ENCODE measurements at regions not wholly inside any gene's neighbourhood (a gene's known extent, or its start where the extent isn't known, plus 50 kb on each side); places are given as distances from the start of the nearest gene placed in this dataset.
"Not testable (repeated sequence)": the region's sequence is repeated elsewhere in the genome, so short reads cannot be mapped to it uniquely, and the experiment has no call there.

DNA sequence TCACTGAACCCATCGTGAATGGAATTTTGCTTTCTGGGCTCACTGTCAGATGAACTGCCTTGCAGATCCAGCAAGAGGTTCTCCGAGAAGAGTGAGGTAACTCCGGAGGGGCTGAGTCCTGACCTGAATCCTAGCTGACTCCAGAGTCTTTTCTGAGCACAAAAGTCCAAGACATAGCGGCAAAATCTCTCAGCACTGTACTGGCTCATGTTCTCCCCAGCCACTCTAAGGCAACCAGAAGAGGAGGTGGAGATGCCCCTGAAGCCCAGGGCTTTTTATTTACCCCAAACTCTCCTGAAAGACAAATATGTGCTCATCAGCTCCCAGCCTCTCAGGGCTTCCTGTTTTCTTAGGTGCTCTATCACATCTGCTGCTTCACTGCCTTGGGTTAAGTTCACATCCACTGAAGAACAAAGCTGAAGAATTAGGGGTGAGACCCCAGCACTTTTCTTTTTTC, 221.8 kb downstream of the MREG start:
- no peak for DNase-seq (ENCODE audit: low read depth in 1 of 2, low spot score in 2 of 2)
- Histone ChIP-seq H3K27me3 (replicated peaks) (no peaks in the 10 kb centered on the region), H3K27ac (no peak overlapping the region), H3K36me3 (no peaks in the 10 kb centered on the region), H3K4me3 (no peak overlapping the region), H3K9me3 (replicated peaks) (no peaks in the 10 kb centered on the region; the same call in 1 of the 2 replicates), H3K4me1 (replicated peaks) (peaks cover 30% of the 10 kb centered on the region)

DNA sequence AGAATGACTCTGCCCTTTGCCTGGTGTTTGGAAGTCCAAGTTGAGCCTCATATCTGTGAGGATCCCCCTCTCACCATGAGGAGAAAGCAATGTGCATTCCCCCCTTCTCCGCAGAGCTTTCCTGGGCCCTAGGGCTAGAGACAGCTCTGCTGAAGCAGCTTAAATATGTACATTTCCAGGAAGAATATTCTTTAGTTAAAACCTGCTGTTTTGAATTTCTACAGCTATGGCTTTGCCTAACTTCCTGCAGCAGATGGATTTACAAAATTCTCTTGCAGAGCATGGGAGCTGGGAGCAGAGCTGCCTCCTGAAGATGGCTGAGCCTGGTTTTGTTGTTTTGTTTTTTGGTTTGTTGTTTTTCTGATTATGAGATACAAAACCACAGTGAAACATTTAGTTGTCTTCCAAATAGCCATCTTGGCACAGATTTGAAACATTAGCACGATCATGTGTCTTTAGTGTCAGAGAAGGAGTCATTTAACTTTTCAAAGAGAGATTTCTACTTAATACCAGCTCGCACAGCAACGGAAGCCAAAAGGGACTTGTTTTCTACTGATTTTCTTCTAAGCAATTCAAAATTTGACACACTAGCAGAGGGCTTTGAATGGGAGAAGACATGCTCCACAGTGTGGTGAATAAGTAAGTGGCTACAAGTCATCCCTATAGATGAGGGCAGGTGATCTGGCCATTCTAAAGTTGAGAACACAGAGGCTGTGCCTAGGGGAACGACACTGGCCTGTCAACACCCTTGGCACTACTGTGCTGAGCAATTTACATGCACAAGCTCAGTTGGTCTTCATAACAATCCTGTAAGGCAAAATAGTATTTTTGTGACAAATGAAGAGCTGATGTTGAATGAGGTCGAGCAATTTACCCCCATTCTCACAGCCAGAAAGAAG, 222.6 kb downstream of the MREG start:
- Histone ChIP-seq H3K27ac (no peak overlapping the region), H3K27me3 (replicated peaks) (no peaks in the 10 kb centered on the region), H3K4me1 (replicated peaks) (peaks cover 26% of the 10 kb centered on the region), H3K4me3 (no peak overlapping the region), H3K36me3 (no peaks in the 10 kb centered on the region), H3K9me3 (replicated peaks) (no peaks in the 10 kb centered on the region; the same call in 1 of the 2 replicates)
- DNase-seq (ENCODE audit: low read depth in 1 of 2, low spot score in 2 of 2) = no peak

DNA sequence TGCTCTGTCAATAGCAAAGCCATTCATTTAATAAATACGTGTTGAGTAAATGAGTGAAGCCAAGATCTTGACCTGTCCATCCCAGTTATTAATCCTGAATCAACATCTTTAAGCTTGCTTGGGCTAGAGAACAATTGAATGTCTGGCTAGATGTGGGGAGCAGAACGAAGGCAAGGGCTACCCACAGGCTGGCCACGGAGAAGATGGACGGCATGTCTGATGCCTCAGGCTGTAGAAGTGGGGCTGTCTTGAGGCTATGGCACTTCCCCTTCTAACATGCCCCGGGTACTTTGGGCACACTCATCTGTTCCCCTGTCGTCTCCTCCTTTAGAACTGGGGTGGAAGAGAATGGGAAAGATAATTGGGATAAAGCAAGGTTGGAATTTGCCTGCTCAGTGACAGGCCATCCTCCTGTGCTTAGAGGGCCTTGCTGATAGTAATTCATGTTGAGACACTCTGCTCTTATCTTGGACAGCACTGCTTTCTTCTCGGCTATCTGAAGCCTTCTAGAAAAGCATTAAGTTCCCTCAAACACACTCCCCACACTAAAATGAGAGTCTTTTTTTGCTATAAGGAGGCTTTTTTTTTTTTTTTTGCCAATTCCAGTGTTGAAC, 225.7 kb downstream of the MREG start:
- no peak overlapping the region for H3K4me3 ChIP-seq
- no peaks in the 10 kb centered on the region for H3K27me3 ChIP-seq (replicated peaks)
- no peaks in the 10 kb centered on the region for H3K36me3 ChIP-seq
- H3K27ac ChIP-seq = no peak overlapping the region
- H3K4me1 ChIP-seq (replicated peaks) = peaks cover 14% of the 10 kb centered on the region
- no peak for DNase-seq (ENCODE audit: low read depth in 1 of 2, low spot score in 2 of 2)
- H3K9me3 ChIP-seq (replicated peaks) = no peaks in the 10 kb centered on the region

DNA sequence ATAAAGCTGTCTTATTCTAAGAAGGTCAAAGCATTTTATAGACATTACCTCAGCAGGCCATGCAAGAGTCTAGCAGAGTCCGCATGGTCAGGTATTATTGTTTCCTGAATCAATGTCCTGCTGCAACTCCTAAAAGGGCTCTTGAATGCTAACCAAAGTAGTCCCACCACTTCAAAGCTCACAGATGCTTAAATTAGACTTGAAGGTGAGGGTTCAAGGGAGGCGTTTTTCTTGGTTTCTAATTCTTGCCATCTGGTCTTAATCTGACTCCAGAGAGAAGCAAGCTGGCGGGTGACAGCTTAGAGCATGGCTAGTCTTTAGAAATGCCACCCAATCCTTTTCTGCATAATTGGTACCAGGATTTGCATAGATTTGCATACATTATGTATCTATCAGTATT, 226.3 kb downstream of the MREG start:
- no peak overlapping the region for H3K27ac ChIP-seq
- H3K4me1 ChIP-seq (replicated peaks) = peaks cover 14% of the 10 kb centered on the region
- H3K36me3 ChIP-seq = no peaks in the 10 kb centered on the region
- no peaks in the 10 kb centered on the region for H3K9me3 ChIP-seq (replicated peaks)
- H3K27me3 ChIP-seq (replicated peaks) = no peaks in the 10 kb centered on the region
- no peak for DNase-seq (ENCODE audit: low read depth in 1 of 2, low spot score in 2 of 2)
- H3K4me3 ChIP-seq = no peak overlapping the region

DNA sequence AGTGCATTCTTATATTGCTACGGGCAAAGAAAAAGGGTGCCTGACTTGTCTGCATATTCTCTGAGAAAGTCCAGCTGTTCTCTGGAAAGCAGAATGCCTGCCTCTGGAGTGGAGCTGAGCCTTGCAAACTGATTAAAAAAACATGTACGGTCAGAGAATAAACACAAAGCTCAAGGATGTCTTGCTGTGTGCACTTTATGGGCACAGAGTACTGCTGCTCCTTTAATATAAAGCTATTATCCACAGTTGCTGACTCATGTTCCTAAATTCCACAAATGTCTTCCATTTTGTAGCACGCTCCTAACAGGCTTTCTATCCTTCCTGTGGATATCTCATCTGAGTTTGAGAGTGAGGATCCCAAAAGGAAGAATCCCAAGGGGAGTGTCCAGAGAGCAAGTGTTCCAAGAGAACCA, 229.0 kb downstream of the MREG start:
- DNase-seq (ENCODE audit: low read depth in 1 of 2, low spot score in 2 of 2) = peak in 1 of 2 experiments; percentile 47
- Histone ChIP-seq H3K4me1 (replicated peaks) (peaks cover 14% of the 10 kb centered on the region), H3K36me3 (no peaks in the 10 kb centered on the region), H3K27me3 (replicated peaks) (no peaks in the 10 kb centered on the region), H3K9me3 (replicated peaks) (no peaks in the 10 kb centered on the region), H3K27ac (peak overlapping the region; percentile 62), H3K4me3 (no peak overlapping the region)

DNA sequence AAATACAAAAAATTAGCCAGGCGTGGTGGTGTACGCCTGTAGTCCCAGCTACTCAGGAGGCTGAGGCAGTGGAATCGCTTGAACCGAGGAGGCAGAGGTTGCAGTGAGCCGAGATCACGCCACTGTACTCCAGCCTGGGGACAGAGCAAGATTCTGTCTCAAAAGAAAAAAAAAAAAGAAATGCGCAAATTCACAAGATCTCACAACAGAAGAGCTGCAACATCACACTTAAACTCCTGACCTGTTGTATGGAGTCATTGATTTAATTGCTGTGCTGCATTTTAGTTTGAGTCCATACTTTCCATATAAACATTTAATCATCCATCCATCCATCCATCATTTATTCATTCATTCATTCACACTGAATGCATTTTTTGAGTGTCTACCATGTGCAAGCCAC, 229.7 kb downstream of the MREG start:
- DNase-seq (ENCODE audit: low read depth in 1 of 2, low spot score in 2 of 2); H3K36me3 ChIP-seq; H3K27me3 ChIP-seq (replicated peaks); H3K4me3 ChIP-seq; H3K27ac ChIP-seq; H3K9me3 ChIP-seq (replicated peaks): not testable (repeated sequence)
- peaks cover 14% of the 10 kb centered on the region for H3K4me1 ChIP-seq (replicated peaks)

DNA sequence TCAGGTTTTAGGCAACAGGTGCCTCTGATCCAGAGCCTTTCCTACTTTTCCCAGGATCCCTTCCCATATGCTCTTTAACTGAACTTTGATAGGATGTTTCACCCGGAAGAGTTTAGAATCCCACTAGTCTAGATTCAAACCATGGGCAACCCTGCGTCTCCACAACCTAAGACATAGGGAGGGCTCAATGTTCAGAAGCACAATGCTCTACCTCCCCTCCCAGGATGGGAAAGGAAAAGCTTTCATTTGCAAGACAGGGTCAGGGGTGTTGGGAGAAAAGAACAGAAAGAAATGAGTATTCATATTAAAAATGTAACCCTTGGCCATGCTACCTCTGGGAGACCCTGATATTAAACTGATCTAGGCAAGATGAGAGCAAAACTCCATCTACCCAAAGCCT, 230.4 kb downstream of the MREG start:
- DNase-seq (ENCODE audit: low read depth in 1 of 2, low spot score in 2 of 2) = no peak
- Histone ChIP-seq H3K4me1 (replicated peaks) (peaks cover 14% of the 10 kb centered on the region), H3K9me3 (replicated peaks) (no peaks in the 10 kb centered on the region), H3K27ac (no peak overlapping the region), H3K27me3 (replicated peaks) (no peaks in the 10 kb centered on the region), H3K36me3 (no peaks in the 10 kb centered on the region), H3K4me3 (no peak overlapping the region)

DNA sequence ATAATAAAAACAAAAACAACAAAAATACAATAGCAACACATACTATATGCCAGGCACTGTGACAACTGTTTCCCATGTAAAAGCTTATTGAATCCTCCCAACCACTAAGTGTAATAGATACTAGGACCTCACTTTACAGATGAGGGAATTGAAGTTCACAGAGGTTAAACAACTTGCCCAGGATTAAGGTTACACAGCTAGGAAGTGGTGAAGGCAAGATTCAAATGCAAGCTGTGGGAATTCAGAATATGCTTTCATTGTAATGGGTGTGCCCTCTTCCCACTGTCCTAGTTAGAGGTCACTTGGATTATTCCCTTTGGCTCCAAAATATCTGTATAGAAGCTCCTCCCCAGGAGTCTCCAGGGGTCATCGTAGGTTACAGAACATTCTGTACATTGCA, 231.1 kb downstream of the MREG start:
- H3K27ac ChIP-seq = no peak overlapping the region
- H3K27me3 ChIP-seq (replicated peaks) = no peaks in the 10 kb centered on the region
- DNase-seq (ENCODE audit: low read depth in 1 of 2, low spot score in 2 of 2) = no peak
- no peak overlapping the region for H3K4me3 ChIP-seq
- H3K9me3 ChIP-seq (replicated peaks) = no peaks in the 10 kb centered on the region
- H3K4me1 ChIP-seq (replicated peaks) = peaks cover 14% of the 10 kb centered on the region
- H3K36me3 ChIP-seq = no peaks in the 10 kb centered on the region

DNA sequence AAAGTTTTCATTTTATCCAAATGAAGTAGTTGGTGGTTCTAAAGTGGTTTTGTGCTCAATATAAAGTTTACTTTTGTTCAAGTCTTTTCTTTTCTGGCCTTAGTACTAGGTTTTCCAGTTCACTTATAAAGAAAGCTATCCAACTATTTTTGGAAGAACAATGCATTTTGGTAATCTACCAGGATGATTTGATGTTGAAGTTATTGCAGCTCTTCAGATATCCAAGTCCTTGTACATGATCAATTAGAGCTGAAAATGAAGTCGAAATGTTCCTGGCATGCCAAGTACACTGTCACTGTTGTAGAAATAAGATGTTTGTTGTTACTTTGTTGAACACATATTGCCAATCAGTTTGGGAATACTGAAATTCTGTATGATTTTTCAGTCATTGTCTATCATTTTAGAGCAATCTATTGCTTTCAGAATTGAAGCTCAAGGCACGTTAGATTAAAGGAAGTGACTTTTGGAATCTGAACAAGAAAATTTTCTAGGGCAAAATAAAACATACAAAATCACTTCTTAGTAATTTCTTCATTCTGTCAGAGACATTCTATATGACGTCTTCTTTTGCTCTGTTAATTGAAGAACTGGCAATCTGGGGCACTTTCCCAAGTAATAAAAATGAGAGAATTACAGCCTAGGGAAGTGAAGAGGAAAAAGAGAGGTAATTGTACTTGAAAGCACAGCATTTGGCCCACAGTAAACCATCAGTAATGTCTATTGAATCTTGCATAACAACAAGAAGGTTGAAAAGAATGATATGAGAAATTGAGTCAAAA, 232.3 kb downstream of the MREG start:
- no peaks in the 10 kb centered on the region for H3K27me3 ChIP-seq (replicated peaks)
- H3K27ac ChIP-seq = no peak overlapping the region
- H3K4me3 ChIP-seq = no peak overlapping the region
- H3K36me3 ChIP-seq = no peaks in the 10 kb centered on the region
- peaks cover 10% of the 10 kb centered on the region for H3K4me1 ChIP-seq (replicated peaks)
- no peak for DNase-seq (ENCODE audit: low read depth in 1 of 2, low spot score in 2 of 2)
- no peaks in the 10 kb centered on the region for H3K9me3 ChIP-seq (replicated peaks)

DNA sequence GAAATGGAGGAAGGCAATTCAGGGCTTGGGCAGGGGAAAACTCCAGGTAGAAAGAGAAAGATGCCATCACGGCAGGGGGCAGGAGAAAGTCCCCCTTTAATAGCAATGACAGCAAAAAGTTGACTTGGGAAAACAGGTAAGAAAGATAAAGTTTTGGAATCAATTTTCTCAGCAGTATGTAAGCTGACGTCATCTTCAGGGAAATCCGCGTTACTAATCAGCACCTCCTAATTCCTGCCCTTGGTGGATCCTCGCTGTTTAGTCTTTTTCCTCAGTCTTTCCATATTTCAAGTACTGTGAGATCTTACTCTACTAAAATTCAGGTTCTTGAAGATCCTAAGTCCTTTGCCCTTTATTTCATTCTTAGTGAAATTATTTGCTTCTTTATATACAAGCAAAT, 233.0 kb downstream of the MREG start:
- peaks cover 10% of the 10 kb centered on the region for H3K4me1 ChIP-seq (replicated peaks)
- H3K27me3 ChIP-seq (replicated peaks) = no peaks in the 10 kb centered on the region
- no peaks in the 10 kb centered on the region for H3K36me3 ChIP-seq
- no peak overlapping the region for H3K4me3 ChIP-seq
- DNase-seq (ENCODE audit: low read depth in 1 of 2, low spot score in 2 of 2) = no peak
- no peaks in the 10 kb centered on the region for H3K9me3 ChIP-seq (replicated peaks)
- H3K27ac ChIP-seq = no peak overlapping the region

DNA sequence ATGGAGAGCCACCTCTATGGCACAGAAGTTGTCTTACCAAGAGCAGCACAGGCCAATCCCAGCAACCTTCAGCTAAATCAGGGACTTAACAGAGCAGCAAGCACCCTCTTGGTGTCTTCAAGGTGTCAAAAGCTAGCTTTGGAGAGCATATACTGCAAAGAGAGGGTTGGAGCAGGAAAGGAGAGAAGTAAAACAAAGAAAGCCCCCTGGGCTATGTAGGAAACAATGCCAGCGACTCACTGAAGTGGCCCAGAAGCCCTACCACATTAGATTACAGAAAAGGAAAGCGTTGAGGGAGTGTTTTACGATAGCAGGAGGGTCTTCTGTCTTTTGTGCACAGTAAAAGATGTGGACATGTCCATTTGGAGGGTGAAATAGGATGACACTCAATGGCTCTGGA, 233.4 kb downstream of the MREG start:
- no peak overlapping the region for H3K4me3 ChIP-seq
- H3K36me3 ChIP-seq = no peaks in the 10 kb centered on the region
- H3K27me3 ChIP-seq (replicated peaks) = no peaks in the 10 kb centered on the region
- DNase-seq (ENCODE audit: low read depth in 1 of 2, low spot score in 2 of 2) = no peak
- H3K4me1 ChIP-seq (replicated peaks) = peaks cover 10% of the 10 kb centered on the region
- no peaks in the 10 kb centered on the region for H3K9me3 ChIP-seq (replicated peaks)
- H3K27ac ChIP-seq = no peak overlapping the region

DNA sequence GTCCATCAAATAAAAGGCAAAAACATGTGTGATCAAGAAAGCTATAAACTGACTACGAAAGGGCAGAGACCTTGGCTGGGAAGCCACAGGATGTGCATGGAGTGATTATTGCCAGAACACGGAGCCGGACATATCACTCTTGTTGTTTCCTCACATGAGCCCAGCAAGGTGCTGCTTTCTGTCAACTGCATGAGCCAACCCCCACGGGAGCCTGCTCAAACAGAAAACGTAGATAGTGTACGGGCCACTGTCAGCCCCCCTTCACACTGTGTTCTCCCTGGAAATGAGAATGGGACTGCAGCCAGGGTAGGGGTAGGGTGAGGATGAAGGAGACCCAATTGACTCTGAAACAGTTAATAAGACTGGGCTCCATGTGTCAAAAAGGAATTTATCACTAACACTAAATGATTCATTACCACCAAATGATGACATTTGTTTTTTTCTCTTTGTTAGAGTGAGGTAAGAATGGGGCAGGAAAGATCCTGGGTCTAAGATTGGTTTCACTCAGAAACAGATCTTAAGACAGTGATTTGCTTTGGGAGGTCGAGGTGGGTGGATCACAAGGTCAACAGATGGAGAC, 235.8 kb downstream of the MREG start:
- Histone ChIP-seq H3K27me3 (replicated peaks) (no peaks in the 10 kb centered on the region), H3K27ac (no peak overlapping the region), H3K36me3 (no peaks in the 10 kb centered on the region), H3K4me1 (replicated peaks) (peaks cover 15% of the 10 kb centered on the region), H3K4me3 (no peak overlapping the region), H3K9me3 (replicated peaks) (no peaks in the 10 kb centered on the region)
- no peak for DNase-seq (ENCODE audit: low read depth in 1 of 2, low spot score in 2 of 2)

DNA sequence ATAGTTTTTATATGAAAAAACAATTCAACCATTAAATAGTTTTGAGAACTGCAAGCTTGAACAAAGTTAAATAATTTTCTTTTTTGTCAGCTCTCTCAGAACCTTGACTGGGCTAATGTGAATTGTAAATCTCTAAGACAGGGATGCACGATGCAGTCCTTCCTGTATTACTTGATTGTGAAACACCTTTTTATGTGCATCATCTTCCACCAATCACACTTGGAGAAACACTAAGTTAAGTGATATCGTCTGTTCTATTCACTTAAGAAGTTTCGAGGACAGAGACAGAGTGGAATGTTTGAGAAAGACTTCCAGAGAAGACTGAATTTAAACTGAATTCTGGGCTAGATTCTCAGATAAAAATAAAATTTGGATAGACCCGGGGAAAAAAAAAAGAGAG, 238.2 kb downstream of the MREG start:
- Histone ChIP-seq H3K27me3 (replicated peaks) (no peaks in the 10 kb centered on the region), H3K9me3 (replicated peaks) (no peaks in the 10 kb centered on the region)

More for the DNA sequence above, 238.2 kb downstream of the MREG start:
- H3K36me3 ChIP-seq = no peaks in the 10 kb centered on the region
- no peak overlapping the region for H3K4me3 ChIP-seq
- H3K27ac ChIP-seq = no peak overlapping the region
- H3K4me1 ChIP-seq (replicated peaks) = peaks cover 29% of the 10 kb centered on the region
- no peak for DNase-seq (ENCODE audit: low read depth in 1 of 2, low spot score in 2 of 2)

Measured in SJSA1 (cell line).